ENCODE measurements at regions not wholly inside any gene's neighbourhood (a gene's known extent, or its start where the extent isn't known, plus 50 kb on each side); places are given as distances from the start of the nearest gene placed in this dataset.

GRCh38 chr9:78707080-78707479, 410.2 kb downstream of the PSAT1 start:
- Histone ChIP-seq H3K4me1 (no peaks in the 10 kb centered on the region), H3K36me3 (no peaks in the 10 kb centered on the region), H3K4me3 (no peak overlapping the region), H3K27me3 (no peaks in the 10 kb centered on the region), H3K9me3 (no peaks in the 10 kb centered on the region), H3K27ac (no peak overlapping the region)
- intact Hi-C loops (cut with DNase I; ENCODE audit: low total_unique reads) (no loop called here), in situ Hi-C loops (cut with MboI; ENCODE audit: low sequenced_read_pairs in 4 of 4) (loop anchor here in 1 of 4 donors (10.0 kb wide), 1 partner anchor 58 kb away; no protein-coding TSS in a partner anchor)
- no peak for DNase-seq
- TF ChIP-seq, protein P1, sequence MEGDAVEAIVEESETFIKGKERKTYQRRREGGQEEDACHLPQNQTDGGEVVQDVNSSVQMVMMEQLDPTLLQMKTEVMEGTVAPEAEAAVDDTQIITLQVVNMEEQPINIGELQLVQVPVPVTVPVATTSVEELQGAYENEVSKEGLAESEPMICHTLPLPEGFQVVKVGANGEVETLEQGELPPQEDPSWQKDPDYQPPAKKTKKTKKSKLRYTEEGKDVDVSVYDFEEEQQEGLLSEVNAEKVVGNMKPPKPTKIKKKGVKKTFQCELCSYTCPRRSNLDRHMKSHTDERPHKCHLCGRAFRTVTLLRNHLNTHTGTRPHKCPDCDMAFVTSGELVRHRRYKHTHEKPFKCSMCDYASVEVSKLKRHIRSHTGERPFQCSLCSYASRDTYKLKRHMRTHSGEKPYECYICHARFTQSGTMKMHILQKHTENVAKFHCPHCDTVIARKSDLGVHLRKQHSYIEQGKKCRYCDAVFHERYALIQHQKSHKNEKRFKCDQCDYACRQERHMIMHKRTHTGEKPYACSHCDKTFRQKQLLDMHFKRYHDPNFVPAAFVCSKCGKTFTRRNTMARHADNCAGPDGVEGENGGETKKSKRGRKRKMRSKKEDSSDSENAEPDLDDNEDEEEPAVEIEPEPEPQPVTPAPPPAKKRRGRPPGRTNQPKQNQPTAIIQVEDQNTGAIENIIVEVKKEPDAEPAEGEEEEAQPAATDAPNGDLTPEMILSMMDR (IDR thresholded peaks at IDR 0.05 in 4 of 5, conservative IDR thresholded peaks at IDR 0.05 in 1 of 5), result no peak
- no peak for TF ChIP-seq POLR2A (IDR thresholded peaks at IDR 0.05)
- ATAC-seq, result no peak

GRCh38 chr9:78707481-78707991, 410.6 kb downstream of the PSAT1 start:
- H3K36me3 ChIP-seq, result no peaks in the 10 kb centered on the region
- no peaks in the 10 kb centered on the region for H3K4me1 ChIP-seq
- in situ Hi-C loops (cut with MboI; ENCODE audit: low sequenced_read_pairs in 4 of 4) (loop anchor here in 1 of 4 donors (10.0 kb wide), 1 partner anchor 57 kb away; no protein-coding TSS in a partner anchor), intact Hi-C loops (cut with DNase I; ENCODE audit: low total_unique reads) (no loop called here)
- no peak overlapping the region for H3K4me3 ChIP-seq
- H3K27ac ChIP-seq, result no peak overlapping the region
- no peaks in the 10 kb centered on the region for H3K9me3 ChIP-seq
- ATAC-seq (no peak), DNase-seq (no peak)
- no peaks in the 10 kb centered on the region for H3K27me3 ChIP-seq
- no peak for TF ChIP-seq POLR2A (IDR thresholded peaks at IDR 0.05)
- TF ChIP-seq, protein P1 (IDR thresholded peaks at IDR 0.05 in 4 of 5, conservative IDR thresholded peaks at IDR 0.05 in 1 of 5), result no peak

- DNase-seq, result no peak
- Histone ChIP-seq H3K4me3 (no peak overlapping the region), H3K27me3 (no peaks in the 10 kb centered on the region), H3K4me1 (no peaks in the 10 kb centered on the region), H3K9me3 (no peaks in the 10 kb centered on the region), H3K36me3 (no peaks in the 10 kb centered on the region), H3K27ac (no peak overlapping the region)
- ATAC-seq, result no peak
- intact Hi-C loops (cut with DNase I; ENCODE audit: low total_unique reads), result no loop called here
- TF ChIP-seq POLR2A (IDR thresholded peaks at IDR 0.05), result no peak
- TF ChIP-seq, protein P1 (IDR thresholded peaks at IDR 0.05 in 4 of 5, conservative IDR thresholded peaks at IDR 0.05 in 1 of 5), result no peak
- in situ Hi-C loops (cut with MboI; ENCODE audit: low sequenced_read_pairs in 4 of 4), result no loop called here
Observed at GRCh38 chr9:78712903-78713613, 416.1 kb downstream of the PSAT1 start.

GRCh38 chr9:78713614-78714405, 416.9 kb downstream of the PSAT1 start:
- Histone ChIP-seq H3K4me3 (no peak overlapping the region), H3K9me3 (no peaks in the 10 kb centered on the region), H3K27me3 (no peaks in the 10 kb centered on the region), H3K36me3 (no peaks in the 10 kb centered on the region), H3K4me1 (no peaks in the 10 kb centered on the region), H3K27ac (no peak overlapping the region)
- intact Hi-C loops (cut with DNase I; ENCODE audit: low total_unique reads), result no loop called here
- in situ Hi-C loops (cut with MboI; ENCODE audit: low sequenced_read_pairs in 4 of 4), result no loop called here
- TF ChIP-seq, protein P1 (IDR thresholded peaks at IDR 0.05 in 4 of 5, conservative IDR thresholded peaks at IDR 0.05 in 1 of 5), result no peak
- TF ChIP-seq POLR2A (IDR thresholded peaks at IDR 0.05), result no peak
- no peak for DNase-seq
- ATAC-seq, result no peak

All from gastrocnemius medialis (tissue), 4 donors.